ENCODE measurements at regions not wholly inside any gene's neighbourhood (a gene's known extent, or its start where the extent isn't known, plus 50 kb on each side); places are given as distances from the start of the nearest gene placed in this dataset.

GRCh38 chr4:55218041-55218440, 92.6 kb upstream of the KDR start:
- no peak for TF ChIP-seq CTCF (IDR thresholded peaks at IDR 0.05; ENCODE audit: insufficient read depth, low read depth, low read length)
- H3K4me3 ChIP-seq (ENCODE audit: low read depth, low read length) = no peak overlapping the region
- DNase-seq (ENCODE audit: low read depth) = no peak

DNA sequence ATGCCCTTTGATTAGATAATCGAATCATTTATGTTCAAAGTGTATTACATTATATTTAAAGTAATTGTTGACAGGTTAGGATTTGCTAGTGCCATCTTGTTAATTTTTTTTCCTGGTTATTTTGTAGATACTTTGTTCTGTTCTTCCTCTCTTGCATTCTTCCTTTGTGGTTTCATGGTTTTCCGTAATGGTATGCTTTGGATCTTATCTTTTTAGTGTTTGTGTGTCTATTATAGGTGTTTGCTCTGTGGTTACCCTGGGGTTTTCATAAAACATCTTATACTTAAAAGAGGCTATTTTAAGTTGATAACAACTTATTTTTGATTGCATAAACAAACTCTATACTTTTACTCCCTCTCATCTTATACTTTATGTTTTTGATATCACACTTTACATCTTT, 108.2 kb upstream of the SRD5A3 start:
- no peak overlapping the region for H3K4me3 ChIP-seq (ENCODE audit: low read depth, low read length)
- no peak for DNase-seq (ENCODE audit: low read depth)

DNA sequence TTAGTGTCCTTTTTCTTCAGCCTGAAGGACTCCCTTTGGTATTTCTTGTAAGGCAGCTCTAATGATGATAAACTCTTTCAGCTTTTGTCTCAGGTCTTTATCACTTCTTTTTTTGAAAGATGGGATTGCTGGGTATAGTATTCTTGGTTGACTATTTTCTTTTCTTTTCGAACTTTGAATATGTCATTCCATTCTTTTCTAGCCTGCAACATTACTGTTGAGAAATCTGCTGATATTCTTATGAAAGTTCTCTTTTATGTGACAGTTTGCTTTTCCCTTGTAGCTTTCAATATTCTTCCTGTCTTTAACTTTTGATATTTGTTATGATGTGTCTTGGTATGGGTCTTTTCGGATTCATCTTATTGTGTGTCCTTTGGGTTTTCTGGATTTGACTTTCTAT, 107.6 kb upstream of the SRD5A3 start:
- TF ChIP-seq CTCF (IDR thresholded peaks at IDR 0.05; ENCODE audit: insufficient read depth, low read depth, low read length) = no peak
- DNase-seq (ENCODE audit: low read depth) = no peak
- no peak overlapping the region for H3K4me3 ChIP-seq (ENCODE audit: low read depth, low read length)

More for the DNA sequence above, 108.2 kb upstream of the SRD5A3 start:
- TF ChIP-seq CTCF (IDR thresholded peaks at IDR 0.05; ENCODE audit: insufficient read depth, low read depth, low read length) = no peak

GRCh38 chr4:55241461-55241860, 104.6 kb upstream of the SRD5A3 start:
- no peak for DNase-seq (ENCODE audit: low read depth)
- TF ChIP-seq CTCF (IDR thresholded peaks at IDR 0.05; ENCODE audit: insufficient read depth, low read depth, low read length) = no peak

DNA sequence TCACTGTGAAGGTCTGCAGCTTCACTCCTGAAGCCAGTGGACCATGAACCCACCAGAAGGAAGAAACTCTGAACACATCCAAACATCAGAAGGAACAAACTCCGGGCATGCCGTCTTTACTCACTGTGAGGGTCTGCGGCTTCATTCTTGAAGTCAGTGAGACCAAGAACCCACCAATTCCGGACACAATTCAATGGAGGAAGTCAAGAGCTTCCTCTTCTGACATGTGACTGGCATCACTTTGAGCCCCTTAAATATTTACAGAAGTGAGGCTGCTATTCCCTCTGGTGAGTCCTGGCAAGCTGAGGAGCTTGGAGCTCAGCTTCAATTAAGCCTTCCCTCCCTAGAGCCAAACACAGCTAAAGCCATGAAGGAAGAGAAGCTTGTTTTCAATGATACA, 103.5 kb upstream of the SRD5A3 start:
- TF ChIP-seq CTCF (IDR thresholded peaks at IDR 0.05; ENCODE audit: insufficient read depth, low read depth, low read length) = no peak
- H3K4me3 ChIP-seq (ENCODE audit: low read depth, low read length) = no peak overlapping the region
- DNase-seq (ENCODE audit: low read depth) = no peak

More at GRCh38 chr4:55241461-55241860, 104.6 kb upstream of the SRD5A3 start:
- no peak overlapping the region for H3K4me3 ChIP-seq (ENCODE audit: low read depth, low read length)

- H3K4me3 ChIP-seq (ENCODE audit: low read depth, low read length) = no peak overlapping the region
- DNase-seq (ENCODE audit: low read depth) = no peak
- no peak for TF ChIP-seq CTCF (IDR thresholded peaks at IDR 0.05; ENCODE audit: insufficient read depth, low read depth, low read length)
These were observed 98.5 kb upstream of the SRD5A3 start for GRCh38 chr4:55247521-55247920.

GRCh38 chr4:55248756-55249155, 97.3 kb upstream of the SRD5A3 start:
- no peak for DNase-seq (ENCODE audit: low read depth)
- TF ChIP-seq CTCF (IDR thresholded peaks at IDR 0.05; ENCODE audit: insufficient read depth, low read depth, low read length) = no peak
- H3K4me3 ChIP-seq (ENCODE audit: low read depth, low read length) = no peak overlapping the region

Measured in fibroblast of villous mesenchyme (primary cell).